ENCODE measurements at regions not wholly inside any gene's neighbourhood (a gene's known extent, or its start where the extent isn't known, plus 50 kb on each side); places are given as distances from the start of the nearest gene placed in this dataset.
"Not testable (repeated sequence)": the region's sequence is repeated elsewhere in the genome, so short reads cannot be mapped to it uniquely, and the experiment has no call there.

GRCh38 chr10:4397337-4397736 is 428.7 kb upstream of the AKR1E2 start:
- no peak overlapping the region for H3K4me3 Mint-ChIP-seq

DNA sequence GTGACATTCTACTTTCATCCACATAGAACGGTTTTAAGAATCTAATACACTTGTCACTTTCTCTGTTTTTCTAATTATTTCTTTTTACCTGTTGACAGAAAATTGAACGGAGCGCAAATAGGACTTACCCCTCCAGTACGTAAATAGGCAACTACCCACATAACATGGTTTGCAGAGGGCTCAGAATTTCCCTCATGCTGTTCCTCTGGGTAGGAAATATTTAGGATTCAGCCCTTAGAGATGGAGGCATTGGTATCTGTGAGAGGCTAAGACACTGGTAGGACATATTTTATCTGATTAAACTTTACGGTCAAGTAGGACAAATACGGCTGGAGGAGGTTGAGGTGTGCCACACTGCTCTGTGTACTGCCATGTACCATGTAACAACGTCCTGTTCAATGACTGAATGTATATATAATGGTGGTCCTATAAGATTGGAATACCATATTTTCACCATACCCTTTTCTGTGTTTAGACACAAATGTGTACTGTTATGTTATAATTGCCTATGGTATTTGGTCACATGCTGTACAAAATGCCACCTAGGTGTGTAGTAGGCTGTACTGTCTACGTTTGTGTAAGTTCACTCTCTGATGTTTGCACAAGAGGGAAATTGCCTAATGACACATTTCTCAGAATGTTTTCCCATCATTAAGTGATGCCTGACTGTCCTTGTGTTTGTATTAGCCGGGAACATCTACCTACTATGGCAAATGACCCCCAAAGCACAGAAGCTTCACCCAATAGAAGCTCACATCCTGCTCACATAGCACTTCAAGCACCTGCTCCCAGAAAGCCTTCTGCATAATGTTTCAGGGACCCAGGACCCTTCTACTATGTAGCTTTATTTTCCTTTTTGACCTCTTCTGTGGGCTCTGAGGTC is 429.4 kb upstream of the AKR1E2 start:
- H3K27ac Mint-ChIP-seq = no peak overlapping the region
- no peaks in the 10 kb centered on the region for H3K4me1 Mint-ChIP-seq (ENCODE audit: low read depth)
- peaks cover 7% of the 10 kb centered on the region for H3K27me3 Mint-ChIP-seq
- intact Hi-C loops (cut with micrococcal nuclease) = loop anchor here (5.0 kb wide), 1 partner anchor 266 kb away; no protein-coding TSS in a partner anchor
- peaks cover 12% of the 10 kb centered on the region for H3K9me3 Mint-ChIP-seq
- no peaks in the 10 kb centered on the region for H3K36me3 Mint-ChIP-seq (ENCODE audit: low read depth)
- no peak overlapping the region for H3K4me3 Mint-ChIP-seq

More at GRCh38 chr10:4397337-4397736, 428.7 kb upstream of the AKR1E2 start:
- Mint-ChIP-seq H3K27ac (no peak overlapping the region), H3K27me3 (peaks cover 6% of the 10 kb centered on the region), H3K36me3 (ENCODE audit: low read depth) (no peaks in the 10 kb centered on the region), H3K4me1 (ENCODE audit: low read depth) (no peaks in the 10 kb centered on the region), H3K9me3 (peaks cover 12% of the 10 kb centered on the region)
- intact Hi-C loops (cut with micrococcal nuclease) = loop anchor here (5.0 kb wide), 1 partner anchor 265 kb away; no protein-coding TSS in a partner anchor

- Mint-ChIP-seq H3K27ac (no peak overlapping the region), H3K27me3 (peaks cover 8% of the 10 kb centered on the region), H3K9me3 (peaks cover 9% of the 10 kb centered on the region), H3K4me1 (ENCODE audit: low read depth) (no peaks in the 10 kb centered on the region), H3K36me3 (ENCODE audit: low read depth) (no peaks in the 10 kb centered on the region), H3K4me3 (no peak overlapping the region)
- intact Hi-C loops (cut with micrococcal nuclease) = loop anchor here (5.0 kb wide), 1 partner anchor 267 kb away; no protein-coding TSS in a partner anchor
Observed at GRCh38 chr10:4395731-4396130, 430.3 kb upstream of the AKR1E2 start.

GRCh38 chr10:4394455-4394854 is 431.6 kb upstream of the AKR1E2 start:
- H3K27ac Mint-ChIP-seq; H3K27me3 Mint-ChIP-seq; H3K9me3 Mint-ChIP-seq; H3K4me1 Mint-ChIP-seq (ENCODE audit: low read depth); H3K4me3 Mint-ChIP-seq; intact Hi-C loops (cut with micrococcal nuclease); H3K36me3 Mint-ChIP-seq (ENCODE audit: low read depth): not testable (repeated sequence)

GRCh38 chr10:4391683-4392082 is 434.3 kb upstream of the AKR1E2 start:
- Mint-ChIP-seq H3K4me3 (no peak overlapping the region), H3K36me3 (ENCODE audit: low read depth) (no peaks in the 10 kb centered on the region), H3K27me3 (peaks cover 7% of the 10 kb centered on the region), H3K9me3 (no peaks in the 10 kb centered on the region), H3K4me1 (ENCODE audit: low read depth) (no peaks in the 10 kb centered on the region), H3K27ac (no peak overlapping the region)
- intact Hi-C loops (cut with micrococcal nuclease) = no loop called here

GRCh38 chr10:4390219-4390618 is 435.8 kb upstream of the AKR1E2 start:
- H3K27me3 Mint-ChIP-seq = peaks cover 7% of the 10 kb centered on the region
- intact Hi-C loops (cut with micrococcal nuclease) = no loop called here
- H3K27ac Mint-ChIP-seq = no peak overlapping the region

GRCh38 chr10:4385231-4385870 is 440.7 kb upstream of the AKR1E2 start:
- intact Hi-C loops (cut with micrococcal nuclease) = no loop called here
- no peaks in the 10 kb centered on the region for H3K36me3 Mint-ChIP-seq (ENCODE audit: low read depth)
- H3K4me3 Mint-ChIP-seq = no peak overlapping the region
- no peak overlapping the region for H3K27ac Mint-ChIP-seq
- H3K9me3 Mint-ChIP-seq = no peaks in the 10 kb centered on the region
- H3K27me3 Mint-ChIP-seq = peaks cover 7% of the 10 kb centered on the region
- H3K4me1 Mint-ChIP-seq (ENCODE audit: low read depth) = no peaks in the 10 kb centered on the region

More at GRCh38 chr10:4390219-4390618, 435.8 kb upstream of the AKR1E2 start:
- Mint-ChIP-seq H3K9me3 (no peaks in the 10 kb centered on the region), H3K4me1 (ENCODE audit: low read depth) (no peaks in the 10 kb centered on the region), H3K36me3 (ENCODE audit: low read depth) (no peaks in the 10 kb centered on the region), H3K4me3 (no peak overlapping the region)

- intact Hi-C loops (cut with micrococcal nuclease) = no loop called here
- H3K36me3 Mint-ChIP-seq (ENCODE audit: low read depth) = no peaks in the 10 kb centered on the region
- H3K27me3 Mint-ChIP-seq = peaks cover 4% of the 10 kb centered on the region
- no peak overlapping the region for H3K27ac Mint-ChIP-seq
- H3K4me1 Mint-ChIP-seq (ENCODE audit: low read depth) = no peaks in the 10 kb centered on the region
- no peak overlapping the region for H3K4me3 Mint-ChIP-seq
- no peaks in the 10 kb centered on the region for H3K9me3 Mint-ChIP-seq
Observed at GRCh38 chr10:4384245-4384644, 441.8 kb upstream of the AKR1E2 start.

DNA sequence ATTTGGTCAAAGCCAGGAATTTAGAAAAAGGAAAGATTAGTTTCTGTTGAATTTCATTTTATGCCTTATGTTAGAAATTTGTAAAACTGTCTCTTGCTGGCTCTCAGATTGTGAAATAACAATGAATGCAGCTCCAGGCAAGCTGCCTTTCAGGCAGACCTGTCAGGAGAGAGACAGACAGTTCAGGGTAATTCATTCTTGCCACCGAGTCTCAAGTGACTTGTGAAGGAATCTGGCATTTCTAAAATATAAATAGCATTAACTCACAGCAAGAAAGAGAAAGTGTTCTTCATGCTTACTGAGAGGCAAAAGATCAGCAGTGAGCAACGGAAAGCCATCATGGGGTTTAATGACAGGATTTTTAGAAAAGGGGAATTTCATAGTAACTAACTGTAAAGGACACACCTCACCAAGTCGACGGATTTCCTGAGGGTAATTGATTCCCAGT is 442.3 kb upstream of the AKR1E2 start:
- Mint-ChIP-seq H3K4me3 (no peak overlapping the region), H3K9me3 (no peaks in the 10 kb centered on the region), H3K27ac (no peak overlapping the region), H3K27me3 (peaks cover 4% of the 10 kb centered on the region), H3K36me3 (ENCODE audit: low read depth) (no peaks in the 10 kb centered on the region), H3K4me1 (ENCODE audit: low read depth) (no peaks in the 10 kb centered on the region)
- intact Hi-C loops (cut with micrococcal nuclease) = no loop called here

DNA sequence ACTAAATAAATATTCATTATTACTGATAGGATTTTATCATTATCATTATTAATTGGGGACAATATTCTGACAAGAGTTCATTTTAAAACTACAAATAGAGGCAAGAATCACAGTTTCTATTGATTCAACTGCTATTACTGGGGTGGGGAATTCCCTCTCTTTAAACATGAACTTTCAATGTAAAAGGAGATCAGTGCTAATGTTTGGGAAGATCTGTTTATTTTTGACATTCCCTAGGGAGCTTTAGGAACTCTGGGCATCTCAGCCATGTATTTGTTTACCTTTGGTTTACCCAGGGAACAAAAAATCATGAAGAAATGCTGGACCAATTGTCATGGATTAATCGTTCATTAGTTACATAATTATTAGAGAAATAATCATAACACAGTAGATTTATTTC is 443.2 kb upstream of the AKR1E2 start:
- intact Hi-C loops (cut with micrococcal nuclease) = no loop called here
- H3K36me3 Mint-ChIP-seq (ENCODE audit: low read depth) = no peaks in the 10 kb centered on the region
- no peak overlapping the region for H3K27ac Mint-ChIP-seq
- H3K9me3 Mint-ChIP-seq = no peaks in the 10 kb centered on the region
- no peak overlapping the region for H3K4me3 Mint-ChIP-seq
- H3K4me1 Mint-ChIP-seq (ENCODE audit: low read depth) = no peaks in the 10 kb centered on the region
- peaks cover 4% of the 10 kb centered on the region for H3K27me3 Mint-ChIP-seq

- Mint-ChIP-seq H3K4me3 (no peak overlapping the region), H3K27me3 (no peaks in the 10 kb centered on the region), H3K9me3 (no peaks in the 10 kb centered on the region), H3K27ac (no peak overlapping the region), H3K36me3 (ENCODE audit: low read depth) (no peaks in the 10 kb centered on the region), H3K4me1 (ENCODE audit: low read depth) (peaks cover 20% of the 10 kb centered on the region)
- intact Hi-C loops (cut with micrococcal nuclease) = no loop called here
Observed at GRCh38 chr10:4373612-4374011, 452.4 kb upstream of the AKR1E2 start.

DNA sequence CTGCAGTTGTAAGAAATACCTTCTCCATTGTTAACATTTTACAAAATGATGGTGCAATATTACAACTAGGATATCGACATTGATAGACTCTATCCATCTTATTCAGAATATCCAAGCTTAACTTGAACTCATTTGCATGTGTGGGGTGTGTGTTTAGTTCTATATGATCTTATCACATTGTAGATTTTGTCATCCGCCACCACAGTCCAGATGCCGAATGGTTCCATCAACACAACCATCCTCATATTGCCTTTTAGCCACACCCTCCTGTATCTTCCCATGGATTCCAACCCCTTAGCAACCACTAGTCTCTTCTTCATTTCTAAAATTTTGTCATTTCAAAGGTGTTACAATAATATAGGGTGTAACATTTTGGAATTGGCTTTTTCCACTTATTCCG is 452.9 kb upstream of the AKR1E2 start:
- peaks cover under 1% of the 10 kb centered on the region for H3K9me3 Mint-ChIP-seq
- no peak overlapping the region for H3K27ac Mint-ChIP-seq
- intact Hi-C loops (cut with micrococcal nuclease) = no loop called here
- no peak overlapping the region for H3K4me3 Mint-ChIP-seq
- H3K4me1 Mint-ChIP-seq (ENCODE audit: low read depth) = peaks cover 20% of the 10 kb centered on the region
- H3K36me3 Mint-ChIP-seq (ENCODE audit: low read depth) = no peaks in the 10 kb centered on the region
- H3K27me3 Mint-ChIP-seq = no peaks in the 10 kb centered on the region

DNA sequence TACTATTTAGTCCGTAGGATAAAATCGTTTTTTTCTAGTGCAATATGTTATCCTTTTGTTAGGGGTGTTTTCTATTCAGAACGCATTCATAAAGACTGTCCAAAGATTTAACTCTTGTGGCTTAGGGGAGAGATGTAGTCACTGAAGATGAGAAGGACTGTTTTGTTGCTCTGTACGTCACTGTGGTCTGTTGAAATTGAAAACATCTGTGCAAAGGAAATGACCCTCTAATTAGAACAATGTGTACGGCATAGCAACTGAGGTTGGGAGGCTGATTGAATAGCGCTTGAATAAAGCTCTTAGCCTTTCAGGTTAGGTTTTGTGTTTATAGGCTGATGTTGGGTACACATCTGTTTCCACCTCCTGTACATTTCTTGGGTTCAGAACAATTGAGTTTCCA is 453.4 kb upstream of the AKR1E2 start:
- Mint-ChIP-seq H3K4me3 (no peak overlapping the region), H3K27ac (no peak overlapping the region), H3K4me1 (ENCODE audit: low read depth) (peaks cover 20% of the 10 kb centered on the region), H3K36me3 (ENCODE audit: low read depth) (no peaks in the 10 kb centered on the region), H3K27me3 (no peaks in the 10 kb centered on the region), H3K9me3 (peaks cover 5% of the 10 kb centered on the region)
- intact Hi-C loops (cut with micrococcal nuclease) = no loop called here

GRCh38 chr10:4371691-4372295 is 454.2 kb upstream of the AKR1E2 start:
- H3K27ac Mint-ChIP-seq = no peak overlapping the region
- intact Hi-C loops (cut with micrococcal nuclease) = no loop called here
- H3K36me3 Mint-ChIP-seq (ENCODE audit: low read depth) = no peaks in the 10 kb centered on the region

More at GRCh38 chr10:4371691-4372295, 454.2 kb upstream of the AKR1E2 start:
- H3K4me3 Mint-ChIP-seq = no peak overlapping the region
- H3K9me3 Mint-ChIP-seq = peaks cover 5% of the 10 kb centered on the region
- H3K27me3 Mint-ChIP-seq = no peaks in the 10 kb centered on the region
- H3K4me1 Mint-ChIP-seq (ENCODE audit: low read depth) = peaks cover 20% of the 10 kb centered on the region
